HFF-Myc (cell line): ENCODE measurements at regions not wholly inside any gene's neighbourhood (a gene's known extent, or its start where the extent isn't known, plus 50 kb on each side); places are given as distances from the start of the nearest gene placed in this dataset.
A peak's percentile ranks its signal among the peaks of the same experiment; 100 is the strongest.

ENCODE experiments used
- DNase-seq: peaks from one replicate; pipeline ENCODE4 v3.0.0-alpha.2; 2011; ENCODE audit warnings: low read depth; ENCODE audit errors: extremely low read depth
- H3K4me3 ChIP-seq: replicated peaks from 2 replicates; pipeline ENCODE4 v1.5.1; 2011; ENCODE audit warnings: low read depth, mild to moderate bottlenecking, control low read depth, low read length
- CTCF ChIP-seq: IDR thresholded peaks from 2 replicates; pipeline ENCODE4 v1.5.1; 2012; ENCODE audit warnings: mild to moderate bottlenecking, low read depth, low read length, control low read depth; ENCODE audit errors: missing control alignments

GRCh38 chr4:124046190-124046589 lies 649.6 kb downstream of the SPRY1 start:
- no peak for TF ChIP-seq CTCF
- no peak for DNase-seq
- no peak overlapping the region for H3K4me3 ChIP-seq

- no peak for TF ChIP-seq CTCF
- H3K4me3 ChIP-seq = no peak overlapping the region
- DNase-seq = peak; percentile 78
Observed at GRCh38 chr4:124053872-124054538, 657.4 kb downstream of the SPRY1 start.

GRCh38 chr4:124055336-124055735 lies 657.2 kb downstream of the ANKRD50 start:
- DNase-seq = no peak
- no peak overlapping the region for H3K4me3 ChIP-seq
- no peak for TF ChIP-seq CTCF

- no peak for DNase-seq
- no peak overlapping the region for H3K4me3 ChIP-seq
- TF ChIP-seq CTCF = no peak
Observed at GRCh38 chr4:124055896-124056295, 656.6 kb downstream of the ANKRD50 start.

- H3K4me3 ChIP-seq = no peak overlapping the region
- DNase-seq = peak; percentile 92
- TF ChIP-seq CTCF = no peak
Observed at GRCh38 chr4:124060261-124060918, 652.1 kb downstream of the ANKRD50 start.

- peak; percentile 69 for DNase-seq
- TF ChIP-seq CTCF = no peak
- H3K4me3 ChIP-seq = no peak overlapping the region
Observed at GRCh38 chr4:124061413-124061812, 651.1 kb downstream of the ANKRD50 start.

GRCh38 chr4:124065422-124065821 lies 647.1 kb downstream of the ANKRD50 start:
- TF ChIP-seq CTCF = no peak
- DNase-seq = no peak
- H3K4me3 ChIP-seq = no peak overlapping the region
